DND-41 (cell line): ENCODE measurements at regions not wholly inside any gene's neighbourhood (a gene's known extent, or its start where the extent isn't known, plus 50 kb on each side); places are given as distances from the start of the nearest gene placed in this dataset.

Experiments
- ATAC-seq: fragments of 200-7000 bp; cut with Tn5 transposase; 3 replicates; pipeline ENCODE4 v1.9.1; 2021; ENCODE audit warnings: low read depth; ENCODE audit not compliant: insufficient read depth
- DNase-seq: peaks from one replicate; pipeline ENCODE4 v3.0.0-alpha.2; 2020
- H2AFZ ChIP-seq: 2 replicates; pipeline ENCODE4 v1.6.0; 2012; ENCODE audit warnings: low read depth, low read length
- H3K27ac ChIP-seq: 2 replicates; pipeline ENCODE4 v1.5.1; 2012; ENCODE audit warnings: low read length, inconsistent platforms
- H3K27me3 ChIP-seq: fragments of 200-600 bp; sonication (generic); 2 replicates; pipeline ENCODE4 v1.6.0; 2012; ENCODE audit warnings: low read length, mild to moderate bottlenecking, inconsistent platforms; ENCODE audit not compliant: insufficient read depth, poor library complexity
- H3K36me3 ChIP-seq: 2 replicates; pipeline ENCODE4 v1.5.1; 2012; ENCODE audit warnings: low read length, inconsistent platforms; ENCODE audit not compliant: insufficient read depth
- H3K4me1 ChIP-seq: 2 replicates; pipeline ENCODE4 v1.5.1; 2012; ENCODE audit warnings: mild to moderate bottlenecking, low read length; ENCODE audit not compliant: insufficient read depth
- H3K4me2 ChIP-seq: 2 replicates; pipeline ENCODE4 v1.6.0; 2012; ENCODE audit warnings: mild to moderate bottlenecking, moderate library complexity, low read length, inconsistent platforms; ENCODE audit not compliant: insufficient read depth
- H3K4me3 ChIP-seq, 2 experiments: fragments of 200-600 bp in 1 of 2; shearing (Covaris generic) in 1 of 2; 2 replicates each; pipeline ENCODE4 v1.5.1; 2012 to 2016; ENCODE audit warnings: inconsistent platforms in 2 of 2, low read length in 2 of 2, mild to moderate bottlenecking in 2 of 2, low read depth in 1 of 2, moderate library complexity in 1 of 2
- H3K79me2 ChIP-seq: 2 replicates; pipeline ENCODE4 v1.6.0; 2012; ENCODE audit warnings: low read length, inconsistent platforms; ENCODE audit not compliant: insufficient read depth
- H3K9ac ChIP-seq: 2 replicates; pipeline ENCODE4 v1.6.0; 2012; ENCODE audit warnings: low read depth, mild to moderate bottlenecking, inconsistent platforms, low read length, moderate library complexity
- H3K9me3 ChIP-seq: 2 replicates; pipeline ENCODE4 v1.5.1; 2012; ENCODE audit warnings: low read length, moderate library complexity, mild to moderate bottlenecking, inconsistent platforms; ENCODE audit not compliant: insufficient read depth, severe bottlenecking
- H4K20me1 ChIP-seq: 2 replicates; pipeline ENCODE4 v1.6.0; 2012; ENCODE audit warnings: low read length; ENCODE audit not compliant: insufficient read depth
- CTCF ChIP-seq: IDR thresholded peaks from 2 replicates; pipeline ENCODE4 v1.5.1; 2012; ENCODE audit warnings: borderline replicate concordance, low read length, moderate library complexity, mild to moderate bottlenecking; ENCODE audit not compliant: poor library complexity, severe bottlenecking; ENCODE audit errors: extremely low read depth
- EZH2 ChIP-seq: IDR thresholded peaks from 3 replicates; pipeline ENCODE4 v1.6.1; 2012; ENCODE audit warnings: borderline replicate concordance, low read depth, mild to moderate bottlenecking, moderate library complexity, low read length, inconsistent platforms; ENCODE audit not compliant: severe bottlenecking

GRCh38 chr5:118605761-118606160, 382.6 kb downstream of the DTWD2 start:
- no peak overlapping the region for H2AFZ ChIP-seq
- DNase-seq (no peak), ATAC-seq (no peak)
- H3K27ac ChIP-seq: no peak overlapping the region
- H3K9me3 ChIP-seq: no peaks in the 10 kb centered on the region
- no peaks in the 10 kb centered on the region for H3K36me3 ChIP-seq
- peaks cover 3% of the 10 kb centered on the region for H3K27me3 ChIP-seq
- H4K20me1 ChIP-seq: no peaks in the 10 kb centered on the region
- TF ChIP-seq EZH2 (no peak), CTCF (no peak)
- H3K4me3 ChIP-seq: no peak overlapping the region
- H3K4me1 ChIP-seq: no peaks in the 10 kb centered on the region
- no peaks in the 10 kb centered on the region for H3K79me2 ChIP-seq
- H3K9ac ChIP-seq: no peak overlapping the region
- H3K4me2 ChIP-seq: no peak overlapping the region

- peaks cover 3% of the 10 kb centered on the region for H3K27me3 ChIP-seq
- no peak for ATAC-seq
- no peak for TF ChIP-seq CTCF
- no peak for TF ChIP-seq EZH2
Measured at GRCh38 chr5:118604106-118604505, 384.2 kb downstream of the DTWD2 start.

GRCh38 chr5:118603278-118603677, 385.1 kb downstream of the DTWD2 start:
- no peak overlapping the region for H3K4me2 ChIP-seq
- no peak overlapping the region for H2AFZ ChIP-seq
- no peak overlapping the region for H3K4me3 ChIP-seq
- no peaks in the 10 kb centered on the region for H4K20me1 ChIP-seq
- H3K79me2 ChIP-seq: no peaks in the 10 kb centered on the region
- TF ChIP-seq CTCF: no peak
- TF ChIP-seq EZH2: no peak
- no peaks in the 10 kb centered on the region for H3K9me3 ChIP-seq
- H3K27ac ChIP-seq: no peak overlapping the region
- ATAC-seq: no peak
- H3K4me1 ChIP-seq: no peaks in the 10 kb centered on the region
- peaks cover 3% of the 10 kb centered on the region for H3K27me3 ChIP-seq
- DNase-seq: no peak
- no peaks in the 10 kb centered on the region for H3K36me3 ChIP-seq
- no peak overlapping the region for H3K9ac ChIP-seq

More at GRCh38 chr5:118604106-118604505, 384.2 kb downstream of the DTWD2 start:
- Histone ChIP-seq H3K4me2 (no peak overlapping the region), H4K20me1 (no peaks in the 10 kb centered on the region), H3K9me3 (no peaks in the 10 kb centered on the region), H3K4me1 (no peaks in the 10 kb centered on the region), H3K9ac (no peak overlapping the region), H3K36me3 (no peaks in the 10 kb centered on the region), H3K4me3 (no peak overlapping the region), H3K27ac (no peak overlapping the region), H2AFZ (no peak overlapping the region), H3K79me2 (no peaks in the 10 kb centered on the region)
- DNase-seq: no peak

GRCh38 chr5:118598311-118598710, 390.0 kb downstream of the DTWD2 start:
- Histone ChIP-seq H3K36me3 (no peaks in the 10 kb centered on the region), H3K79me2 (no peaks in the 10 kb centered on the region), H3K9ac (no peak overlapping the region), H2AFZ (no peak overlapping the region), H3K4me2 (no peak overlapping the region), H3K27me3 (peaks cover 3% of the 10 kb centered on the region), H3K4me3 (no peak overlapping the region), H3K4me1 (no peaks in the 10 kb centered on the region), H3K27ac (no peak overlapping the region), H3K9me3 (no peaks in the 10 kb centered on the region), H4K20me1 (no peaks in the 10 kb centered on the region)
- ATAC-seq (no peak), DNase-seq (no peak)
- TF ChIP-seq CTCF: no peak
- TF ChIP-seq EZH2: no peak
